Activated T-cell treated with anti-CD3 and anti-CD28 coated beads for 4 hours (primary cell): ENCODE measurements at regions not wholly inside any gene's neighbourhood (a gene's known extent, or its start where the extent isn't known, plus 50 kb on each side); places are given as distances from the start of the nearest gene placed in this dataset.
"Not testable (repeated sequence)": the region's sequence is repeated elsewhere in the genome, so short reads cannot be mapped to it uniquely, and the experiment has no call there.

Source experiments
- DNase-seq: peaks from one replicate; pipeline ENCODE4 v3.0.0-alpha.2; 2020

GRCh38 chr15:35937380-35937779 is 391.4 kb upstream of the DPH6 start:
- no peak for DNase-seq

GRCh38 chr15:35944945-35945585 is 399.1 kb upstream of the DPH6 start:
- no peak for DNase-seq

GRCh38 chr15:35953424-35953823 is 407.5 kb upstream of the DPH6 start:
- DNase-seq, result no peak

GRCh38 chr15:35956056-35956455 is 410.1 kb upstream of the DPH6 start:
- no peak for DNase-seq

- no peak for DNase-seq
Observed at GRCh38 chr15:35958021-35958420, 412.1 kb upstream of the DPH6 start.

GRCh38 chr15:35958975-35959374 is 413.0 kb upstream of the DPH6 start:
- no peak for DNase-seq

- no peak for DNase-seq
Observed at GRCh38 chr15:35963326-35963725, 417.4 kb upstream of the DPH6 start.

GRCh38 chr15:35966781-35967180 is 420.8 kb upstream of the DPH6 start:
- DNase-seq, result no peak

GRCh38 chr15:35967968-35968367 is 422.0 kb upstream of the DPH6 start:
- not testable (repeated sequence) for DNase-seq

GRCh38 chr15:35973029-35973428 is 427.1 kb upstream of the DPH6 start:
- no peak for DNase-seq

- no peak for DNase-seq
Observed at GRCh38 chr15:35974052-35974451, 428.1 kb upstream of the DPH6 start.

GRCh38 chr15:35975941-35976340 is 430.0 kb upstream of the DPH6 start:
- no peak for DNase-seq

GRCh38 chr15:35979608-35980007 is 433.6 kb upstream of the DPH6 start:
- no peak for DNase-seq

GRCh38 chr15:35980719-35981118 is 434.8 kb upstream of the DPH6 start:
- DNase-seq, result no peak

- DNase-seq, result no peak
Observed at GRCh38 chr15:35986191-35986721, 440.3 kb upstream of the DPH6 start.

- DNase-seq, result no peak
Observed at GRCh38 chr15:35987056-35987455, 441.1 kb upstream of the DPH6 start.

- DNase-seq, result no peak
Observed at GRCh38 chr15:35991386-35991785, 445.4 kb upstream of the DPH6 start.

- DNase-seq, result no peak
Observed at GRCh38 chr15:35992791-35993190, 446.8 kb upstream of the DPH6 start.

GRCh38 chr15:35993196-35993595 is 447.2 kb upstream of the DPH6 start:
- DNase-seq, result no peak

- DNase-seq, result no peak
Observed at GRCh38 chr15:35994876-35995275, 448.9 kb upstream of the DPH6 start.

GRCh38 chr15:35998663-35999602 is 453.0 kb upstream of the DPH6 start:
- no peak for DNase-seq

GRCh38 chr15:36004891-36005490 is 459.0 kb upstream of the DPH6 start:
- DNase-seq, result no peak

GRCh38 chr15:36005542-36005941 is 459.6 kb upstream of the DPH6 start:
- DNase-seq, result no peak

- DNase-seq, result no peak
Observed at GRCh38 chr15:36007699-36008098, 461.7 kb upstream of the DPH6 start.
